Inflammatory macrophage treated with lipopolysaccharide for 4 hours (primary cell): ENCODE measurements at regions not wholly inside any gene's neighbourhood (a gene's known extent, or its start where the extent isn't known, plus 50 kb on each side); places are given as distances from the start of the nearest gene placed in this dataset.

Experiments used
- DNase-seq: peaks from one replicate; pipeline ENCODE4 v3.0.0-alpha.2; 2020

- DNase-seq: no peak
Measured at GRCh38 chr13:26965952-26966700, 205.5 kb downstream of the USP12 start.

GRCh38 chr13:26964278-26965250 is 204.0 kb upstream of the GPR12 start:
- no peak for DNase-seq

- no peak for DNase-seq
Measured at GRCh38 chr13:26962671-26963070, 202.1 kb upstream of the GPR12 start.

GRCh38 chr13:26961890-26962615 is 201.5 kb upstream of the GPR12 start:
- no peak for DNase-seq

- DNase-seq: peak; percentile 3
Measured at GRCh38 chr13:26957182-26957581, 196.6 kb upstream of the GPR12 start.

GRCh38 chr13:26956522-26957142 is 196.0 kb upstream of the GPR12 start:
- no peak for DNase-seq

- DNase-seq: no peak
Measured at GRCh38 chr13:26954976-26955375, 194.4 kb upstream of the GPR12 start.

- DNase-seq: no peak
Measured at GRCh38 chr13:26953291-26953690, 192.7 kb upstream of the GPR12 start.

- DNase-seq: no peak
Measured at GRCh38 chr13:26952551-26953143, 192.1 kb upstream of the GPR12 start.

GRCh38 chr13:26951581-26952177 is 191.1 kb upstream of the GPR12 start:
- DNase-seq: no peak

GRCh38 chr13:26950968-26951367 is 190.4 kb upstream of the GPR12 start:
- DNase-seq: no peak

- DNase-seq: no peak
Measured at GRCh38 chr13:26950546-26950945, 190.0 kb upstream of the GPR12 start.

GRCh38 chr13:26949701-26950502 is 189.3 kb upstream of the GPR12 start:
- no peak for DNase-seq

GRCh38 chr13:26948353-26948752 is 187.8 kb upstream of the GPR12 start:
- no peak for DNase-seq

GRCh38 chr13:26946684-26947343 is 186.2 kb upstream of the GPR12 start:
- peak; percentile 25 for DNase-seq

GRCh38 chr13:26943748-26944147 is 183.2 kb upstream of the GPR12 start:
- DNase-seq: no peak

- no peak for DNase-seq
Measured at GRCh38 chr13:26942184-26942583, 181.6 kb upstream of the GPR12 start.

GRCh38 chr13:26941345-26942174 is 181.0 kb upstream of the GPR12 start:
- DNase-seq: no peak

GRCh38 chr13:26934096-26934495 is 173.5 kb upstream of the GPR12 start:
- no peak for DNase-seq

- DNase-seq: no peak
Measured at GRCh38 chr13:26932465-26932864, 171.9 kb upstream of the GPR12 start.
